ENCODE measurements at regions not wholly inside any gene's neighbourhood (a gene's known extent, or its start where the extent isn't known, plus 50 kb on each side); places are given as distances from the start of the nearest gene placed in this dataset.

GRCh38 chr21:17929510-17929909 lies 110.4 kb upstream of the C21orf91 start:
- intact Hi-C loops (cut with DNase I; ENCODE audit: low total_unique reads): no loop called here
- TF ChIP-seq CTCF (IDR thresholded peaks at IDR 0.05) (no peak), POLR2A (IDR thresholded peaks at IDR 0.05) (no peak)
- H3K4me3 ChIP-seq (ENCODE audit: low read depth, poor library complexity, severe bottlenecking): no peak overlapping the region
- DNase-seq (ENCODE audit: low spot score in 2 of 2): no peak
- WGBS, 2 donors: 71 to 72% methylated on average over 7 of the region's 7 CpGs

- intact Hi-C loops (cut with DNase I; ENCODE audit: low total_unique reads): no loop called here
- TF ChIP-seq POLR2A (IDR thresholded peaks at IDR 0.05) (no peak), CTCF (IDR thresholded peaks at IDR 0.05) (no peak)
- no peak overlapping the region for H3K4me3 ChIP-seq (ENCODE audit: low read depth, poor library complexity, severe bottlenecking)
- WGBS, 2 donors: 27 to 34% methylated on average over 1 of the region's 1 CpG
- DNase-seq (ENCODE audit: low spot score in 2 of 2): no peak
Observed at GRCh38 chr21:17925899-17926298, 106.7 kb upstream of the C21orf91 start.

GRCh38 chr21:17925000-17925610 lies 105.9 kb upstream of the C21orf91 start:
- no peak overlapping the region for H3K4me3 ChIP-seq (ENCODE audit: low read depth, poor library complexity, severe bottlenecking)
- peak; percentile 46 to 85 for DNase-seq (ENCODE audit: low spot score in 2 of 2)
- no peak for TF ChIP-seq POLR2A (IDR thresholded peaks at IDR 0.05)
- no peak for TF ChIP-seq CTCF (IDR thresholded peaks at IDR 0.05)
- intact Hi-C loops (cut with DNase I; ENCODE audit: low total_unique reads): no loop called here
- 0% methylated on average over 3 of the region's 3 CpGs for WGBS, 2 donors

- H3K4me3 ChIP-seq (ENCODE audit: low read depth, poor library complexity, severe bottlenecking): no peak overlapping the region
- WGBS, 2 donors: 49 to 50% methylated on average over 2 of the region's 2 CpGs
- TF ChIP-seq POLR2A (IDR thresholded peaks at IDR 0.05) (no peak), CTCF (IDR thresholded peaks at IDR 0.05) (no peak)
- intact Hi-C loops (cut with DNase I; ENCODE audit: low total_unique reads): no loop called here
- peak in 1 of 2 donors; percentile 74 for DNase-seq (ENCODE audit: low spot score in 2 of 2)
Observed at GRCh38 chr21:17921579-17922530, 102.7 kb upstream of the C21orf91 start.

GRCh38 chr21:17915976-17916375 lies 96.8 kb upstream of the C21orf91 start:
- DNase-seq (ENCODE audit: low spot score in 2 of 2): no peak
- intact Hi-C loops (cut with DNase I; ENCODE audit: low total_unique reads): no loop called here
- no peak overlapping the region for H3K4me3 ChIP-seq (ENCODE audit: low read depth, poor library complexity, severe bottlenecking)
- TF ChIP-seq CTCF (IDR thresholded peaks at IDR 0.05) (no peak), POLR2A (IDR thresholded peaks at IDR 0.05) (no peak)
- 90 to 93% methylated on average over 3 of the region's 3 CpGs for WGBS, 2 donors

Data from lower leg skin (tissue), 4 donors.